Stimulated activated CD4-positive, alpha-beta T cell treated with anti-CD3 and anti-CD28 coated beads, Interleukin-12 subunit alpha, Interleukin-12 subunit beta, amount 100 ng/mL, for 24 hours (primary cell): ENCODE measurements at regions not wholly inside any gene's neighbourhood (a gene's known extent, or its start where the extent isn't known, plus 50 kb on each side); places are given as distances from the start of the nearest gene placed in this dataset.

ENCODE experiments used
- DNase-seq, 2 experiments: peaks; one replicate each; pipeline ENCODE4 v3.0.0-alpha.2; 2020; ENCODE audit warnings: low read depth in 2 of 2

DNA sequence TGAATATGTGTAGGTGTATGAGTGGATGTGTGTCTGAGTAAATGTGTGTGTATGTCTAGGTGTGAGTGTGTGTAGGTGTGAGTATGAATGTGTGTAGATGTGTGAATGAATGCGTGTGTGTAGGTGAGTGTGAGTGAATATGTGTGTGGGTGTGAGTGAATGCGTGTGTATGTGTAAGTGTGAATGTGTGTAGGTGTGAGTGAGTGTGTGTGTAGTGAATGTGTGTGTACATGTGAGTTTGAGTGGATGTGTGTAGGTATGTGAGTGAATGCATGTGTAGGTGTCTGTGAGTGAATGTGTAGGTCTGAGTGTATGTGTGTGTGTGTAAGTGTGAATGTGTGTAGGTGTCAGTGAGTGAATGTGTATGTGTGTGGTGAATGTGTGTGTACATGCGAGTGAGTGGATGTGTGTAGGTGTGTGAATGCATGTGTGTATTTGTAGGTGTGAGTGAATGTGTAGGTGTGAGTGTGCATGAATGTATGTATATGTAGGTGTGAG lies 201.0 kb upstream of the ZNF536 start:
- no peak for DNase-seq

DNA sequence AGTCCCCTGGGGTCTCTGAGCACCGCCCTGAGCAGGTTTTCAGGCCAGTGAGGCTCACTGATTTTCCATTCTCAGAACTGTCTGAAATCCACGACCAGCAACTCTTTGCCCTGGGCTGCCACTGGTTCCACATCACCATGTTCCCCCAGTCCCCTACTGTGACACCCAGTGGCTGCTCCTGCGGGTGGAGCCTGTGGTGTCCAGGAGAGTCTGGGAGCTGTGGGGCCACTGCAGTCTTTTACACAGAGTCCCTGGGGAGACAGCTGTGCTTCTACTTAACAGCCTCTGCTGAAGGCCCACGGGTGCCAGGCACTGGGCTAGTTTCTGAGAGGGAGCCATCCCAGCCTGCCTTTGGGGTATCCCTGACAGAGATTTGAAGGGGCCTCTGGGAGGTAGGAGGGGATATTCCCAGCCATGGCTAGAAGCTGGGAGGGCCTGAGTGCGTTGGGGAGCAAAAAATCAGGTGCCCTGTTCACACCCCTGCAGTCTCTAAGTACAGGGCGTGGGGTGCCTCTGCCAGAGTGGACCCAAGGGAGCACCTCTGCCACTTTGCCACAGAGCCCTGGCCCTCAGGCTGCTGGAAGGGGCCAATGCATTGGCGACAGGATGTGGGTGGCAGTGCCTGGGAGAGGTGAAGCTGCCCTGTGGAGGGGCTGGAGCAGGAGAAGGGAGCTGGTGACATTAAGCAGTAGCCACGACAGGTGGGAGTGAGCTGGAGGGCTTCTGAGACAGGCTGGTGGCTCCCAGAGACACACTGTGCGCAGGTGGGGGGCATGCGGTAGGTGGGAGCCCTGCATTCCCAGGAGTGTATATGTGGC lies 200.2 kb upstream of the ZNF536 start:
- no peak for DNase-seq

DNA sequence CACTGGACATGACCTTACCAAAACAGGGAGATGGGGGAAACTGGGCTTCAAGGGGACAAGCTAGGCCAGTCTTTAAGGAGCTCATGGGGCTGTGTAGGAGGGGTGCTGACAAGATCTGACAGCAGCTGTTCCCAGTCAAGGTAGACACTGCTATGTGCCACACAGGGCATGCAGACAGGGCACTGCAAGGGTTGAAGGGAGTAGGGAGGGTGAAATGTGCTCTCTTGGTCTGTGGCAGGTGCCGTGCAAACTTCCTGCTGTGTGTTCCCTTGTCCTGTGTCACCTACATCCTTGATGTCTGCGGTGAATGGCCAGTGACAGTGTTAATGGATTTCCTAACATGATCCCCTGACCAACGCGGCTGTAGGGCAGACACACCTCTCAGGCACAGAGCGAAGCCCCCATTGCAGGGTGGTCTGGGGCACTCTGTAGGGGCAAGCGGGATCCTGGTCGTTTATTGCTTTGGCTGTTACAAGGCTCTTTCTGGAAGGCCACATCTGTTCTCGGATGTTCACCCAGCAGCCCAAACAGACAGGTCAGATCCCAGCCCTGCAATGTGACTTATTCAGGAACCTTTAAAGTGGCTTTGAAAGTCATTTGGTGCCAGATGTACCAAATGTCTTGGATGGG lies 199.5 kb upstream of the ZNF536 start:
- DNase-seq, result no peak

DNA sequence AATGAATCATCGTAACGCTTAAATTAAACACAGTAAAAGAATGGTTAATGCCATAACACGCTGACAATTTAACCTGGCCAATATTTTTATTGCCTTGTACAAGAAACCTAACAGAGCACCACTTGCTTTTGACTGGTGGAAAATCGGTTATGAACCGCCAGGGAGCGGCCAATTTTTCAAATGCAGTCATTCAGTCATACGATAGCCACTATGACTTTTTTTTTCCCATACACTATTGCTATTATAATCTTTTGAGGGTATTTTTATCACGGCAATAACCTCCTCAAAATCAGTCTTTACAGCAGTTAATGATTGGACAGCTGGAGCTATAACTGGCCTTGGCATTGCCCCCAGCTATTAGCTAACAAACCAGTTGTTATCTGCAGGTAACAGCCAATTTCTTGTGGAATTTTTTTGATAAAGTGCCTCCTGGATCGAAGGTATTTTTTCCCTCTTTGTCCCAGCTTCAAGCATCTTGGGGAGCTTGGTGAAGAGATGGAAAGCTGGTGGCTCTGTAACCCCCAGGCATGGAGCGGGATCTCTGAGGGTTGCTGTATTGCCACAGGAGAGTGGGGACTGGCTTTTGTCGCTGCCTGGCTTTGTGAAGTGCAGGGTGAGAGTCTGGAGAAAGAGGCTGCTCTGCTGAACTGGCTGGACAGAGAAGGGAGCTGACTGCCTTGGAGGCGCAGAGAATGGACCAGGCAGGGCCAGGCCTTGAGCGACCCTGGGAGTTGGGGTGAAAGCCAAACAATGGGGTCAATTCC lies 198.4 kb upstream of the ZNF536 start:
- DNase-seq, result no peak

DNA sequence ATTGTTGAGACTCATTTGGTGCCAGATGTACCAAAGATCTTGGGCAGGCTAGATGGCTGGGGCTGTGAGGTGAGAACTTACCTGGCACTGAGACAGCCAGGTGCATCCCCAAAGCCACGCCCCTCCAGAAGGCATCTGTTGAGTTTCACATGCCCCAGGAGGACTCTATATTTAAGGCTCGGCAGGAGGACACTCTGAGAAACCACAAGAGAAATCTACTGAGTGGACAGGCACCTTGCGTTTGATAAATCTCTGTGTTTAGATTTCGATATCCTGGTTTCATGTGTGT lies 197.9 kb upstream of the ZNF536 start:
- no peak for DNase-seq

DNA sequence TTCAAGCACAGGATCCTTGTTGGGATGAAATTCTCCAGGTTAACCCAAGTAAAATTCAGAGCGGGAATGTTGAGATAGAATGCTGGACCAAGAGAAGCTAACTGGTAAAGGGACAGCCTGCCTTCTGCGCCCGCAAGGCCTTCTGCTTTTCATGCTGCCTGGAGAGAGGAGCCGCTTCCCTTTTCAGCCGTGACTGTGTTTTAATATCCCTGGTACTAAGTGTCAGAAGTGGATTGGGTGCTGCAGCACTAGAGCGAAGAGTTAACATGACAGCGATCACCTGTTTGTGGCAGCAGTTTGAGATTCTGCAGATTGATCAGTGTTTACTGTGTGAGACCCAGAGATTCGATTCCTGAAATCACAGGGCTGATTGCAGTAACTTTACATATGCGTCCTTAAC lies 197.4 kb upstream of the ZNF536 start:
- DNase-seq, result no peak

DNA sequence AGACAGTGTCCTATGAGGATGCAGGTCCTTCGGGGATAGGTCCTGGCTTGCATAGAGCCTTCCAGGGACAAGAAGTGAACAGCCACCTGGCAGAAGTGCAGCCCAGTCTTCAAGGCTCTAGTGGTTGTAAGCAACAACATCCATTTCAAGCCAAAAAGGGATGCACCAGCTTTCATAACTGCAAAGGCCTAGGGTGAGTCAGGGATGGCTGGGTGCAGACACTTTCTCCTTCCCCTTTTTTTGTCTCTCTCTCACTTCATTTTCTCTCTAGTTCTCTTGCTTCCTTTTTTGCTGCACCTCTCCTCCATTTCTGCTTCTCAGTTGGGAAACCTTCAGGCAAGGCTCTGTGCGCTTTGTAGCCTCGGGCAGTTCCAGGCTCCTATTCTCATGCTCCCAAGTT lies 196.2 kb upstream of the ZNF536 start:
- DNase-seq, result no peak

DNA sequence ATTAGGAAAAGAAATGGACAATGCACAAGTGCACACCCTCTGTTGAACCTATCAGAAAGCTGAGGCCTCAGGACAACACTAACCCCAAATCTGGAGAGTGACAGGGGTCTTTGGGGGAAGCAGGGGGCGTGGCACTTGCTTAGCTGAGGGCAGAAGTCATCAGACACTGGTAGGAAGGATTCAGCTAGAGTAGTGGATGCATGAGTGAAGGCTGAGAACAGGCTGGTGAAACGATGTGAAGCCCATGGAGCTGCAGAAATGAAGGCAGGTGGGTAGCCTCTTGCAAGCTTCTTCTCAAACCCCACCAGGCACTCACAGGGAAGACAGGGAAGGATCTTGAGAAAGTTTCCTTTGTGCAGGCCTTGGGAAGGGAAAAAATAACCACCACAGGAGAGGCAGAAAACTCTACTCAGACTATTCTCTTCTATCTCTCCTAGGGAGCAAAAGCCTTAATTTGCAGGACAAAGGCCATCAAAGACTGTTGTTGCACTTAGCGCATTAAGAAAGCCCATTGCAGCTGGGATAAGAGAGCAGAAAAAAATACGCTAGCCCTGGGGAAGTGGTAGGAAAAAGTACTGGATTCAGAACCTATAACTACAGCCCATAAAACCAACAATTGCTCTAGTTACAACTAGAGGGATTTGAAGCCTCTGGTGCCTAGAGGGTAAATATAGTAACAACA lies 193.3 kb upstream of the ZNF536 start:
- DNase-seq, result no peak

DNA sequence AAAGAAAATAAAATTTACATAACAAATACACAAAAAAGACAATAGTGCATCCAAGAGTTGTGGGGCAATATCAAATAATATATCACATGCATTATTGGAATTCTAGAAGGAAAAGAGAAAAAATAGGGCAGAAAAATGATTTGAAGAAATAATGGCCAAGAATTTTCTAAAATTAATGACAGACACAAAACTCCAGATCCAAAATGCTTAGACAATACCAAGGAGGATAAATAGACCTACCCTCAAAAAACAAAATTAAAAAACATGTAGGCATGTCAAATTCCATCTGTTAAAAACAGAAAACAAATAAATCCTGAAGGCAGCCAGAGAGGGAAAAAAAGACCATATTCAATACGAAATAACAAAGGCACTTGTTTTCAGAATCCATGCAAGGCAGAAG lies 191.5 kb upstream of the ZNF536 start:
- no peak for DNase-seq

DNA sequence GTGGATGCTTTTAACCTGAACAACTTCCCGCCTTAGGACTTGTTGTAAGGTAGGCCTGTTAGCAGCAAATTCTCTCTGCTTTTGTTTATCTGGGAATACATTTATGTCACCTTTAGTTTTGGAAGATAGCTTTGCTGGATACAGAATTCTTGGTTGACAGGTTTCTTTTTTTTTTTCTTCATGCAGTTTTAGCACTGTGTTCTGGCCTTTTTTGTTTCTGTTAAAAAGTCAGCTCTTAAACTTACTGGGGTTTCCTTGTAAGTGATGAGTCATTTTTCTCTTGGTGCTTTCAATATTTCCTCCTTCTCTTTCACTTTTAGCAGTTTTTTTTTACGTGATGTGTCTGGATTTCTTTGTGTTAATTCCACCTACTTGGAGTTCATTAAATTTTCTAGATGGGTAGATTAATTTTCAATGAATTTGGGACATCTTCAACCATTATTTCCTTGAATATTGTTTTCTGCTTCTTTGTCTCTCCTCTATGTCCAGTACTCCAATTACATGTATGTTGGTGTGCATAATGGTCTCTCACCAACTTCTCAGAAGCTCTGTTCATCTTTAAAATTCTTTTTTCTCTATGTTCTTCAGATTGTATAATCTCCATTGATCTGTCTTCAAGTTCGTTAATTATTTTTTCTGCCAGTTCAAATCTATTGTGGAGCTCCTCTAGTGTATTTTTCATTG lies 188.2 kb upstream of the ZNF536 start:
- no peak for DNase-seq

DNA sequence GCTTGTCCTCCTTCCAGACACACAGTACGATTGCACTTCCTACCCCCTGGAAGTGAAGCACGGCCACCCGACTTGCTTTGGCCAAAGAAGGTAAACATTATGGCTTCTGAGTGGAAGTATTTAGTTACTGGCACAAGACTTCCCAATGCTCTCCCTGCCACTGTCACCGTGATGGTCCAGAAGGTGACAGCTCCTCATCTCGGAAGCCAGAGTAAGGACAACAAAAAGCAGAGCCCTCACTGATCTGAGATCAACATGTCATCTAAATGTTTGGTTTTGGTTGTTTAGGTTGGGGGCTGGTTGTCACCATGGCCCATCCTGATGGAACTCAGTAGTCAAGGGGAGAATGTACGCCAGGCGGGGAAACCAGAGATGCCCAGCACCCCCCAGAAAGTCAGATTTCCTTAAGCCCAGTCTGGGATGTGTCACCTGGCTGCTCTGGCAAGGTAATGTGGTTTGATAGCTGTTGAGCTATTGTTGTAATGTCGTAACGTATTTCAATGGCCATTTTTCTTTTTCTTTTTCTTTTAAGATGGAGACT lies 170.1 kb upstream of the ZNF536 start:
- DNase-seq, result no peak

DNA sequence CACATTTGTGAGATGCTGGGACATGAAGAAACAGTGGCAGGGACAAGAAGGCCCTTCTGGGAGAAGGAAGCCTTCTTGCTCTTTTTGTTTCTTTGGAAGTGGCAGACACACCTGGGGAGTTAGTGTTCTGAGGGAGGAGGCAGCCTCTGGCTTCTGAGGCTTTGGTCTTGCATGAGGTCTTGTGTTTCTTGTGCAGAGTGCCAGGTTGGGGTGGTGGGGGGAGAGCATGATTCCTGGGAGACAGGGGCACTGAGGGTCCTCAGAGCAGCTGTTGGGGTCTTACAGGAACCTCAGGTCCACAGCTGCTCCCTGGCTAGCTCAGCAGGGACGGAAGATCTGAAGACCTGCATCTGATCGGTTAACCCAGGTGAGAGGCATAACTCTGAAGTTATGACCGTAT lies 167.5 kb upstream of the ZNF536 start:
- no peak for DNase-seq

DNA sequence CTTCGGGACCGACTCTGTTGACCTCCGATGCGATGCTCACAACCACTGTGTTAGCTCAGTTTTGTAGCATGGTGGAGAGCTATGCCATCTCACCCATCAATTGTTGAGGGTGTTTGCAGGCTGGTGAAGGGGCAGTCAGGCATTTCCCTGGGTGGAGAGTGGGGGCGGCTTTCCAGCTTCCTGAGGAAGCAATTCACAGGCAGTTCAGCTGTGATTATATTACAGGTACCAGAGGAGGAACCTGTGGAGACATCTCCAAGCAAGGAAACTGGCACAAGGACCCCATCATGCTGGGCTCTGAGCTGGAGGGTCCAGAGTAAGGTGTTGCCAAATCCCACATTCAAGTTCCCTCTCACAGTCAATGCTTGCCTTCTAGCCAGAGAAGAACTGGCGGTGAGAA lies 166.0 kb upstream of the ZNF536 start:
- no peak for DNase-seq

DNA sequence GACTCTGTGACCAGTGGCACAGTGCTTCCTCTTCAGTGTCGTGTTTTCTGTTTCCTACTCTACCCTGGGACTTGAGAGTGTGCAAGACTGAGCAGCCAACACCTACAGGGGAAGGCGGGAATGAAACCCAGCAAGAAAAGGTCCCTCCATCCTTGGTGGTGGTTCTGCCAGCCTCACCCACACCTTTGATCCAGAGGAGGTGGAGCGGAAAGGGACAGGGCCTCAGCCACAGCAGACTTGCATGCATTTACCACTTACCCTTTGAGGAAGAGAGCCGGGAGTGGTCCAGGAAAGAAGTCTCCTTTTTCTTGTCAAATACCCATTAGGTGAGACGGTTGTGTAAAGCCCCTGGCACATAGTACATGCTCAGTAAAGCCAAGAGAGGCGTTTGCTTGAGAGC lies 164.8 kb upstream of the ZNF536 start:
- no peak for DNase-seq

DNA sequence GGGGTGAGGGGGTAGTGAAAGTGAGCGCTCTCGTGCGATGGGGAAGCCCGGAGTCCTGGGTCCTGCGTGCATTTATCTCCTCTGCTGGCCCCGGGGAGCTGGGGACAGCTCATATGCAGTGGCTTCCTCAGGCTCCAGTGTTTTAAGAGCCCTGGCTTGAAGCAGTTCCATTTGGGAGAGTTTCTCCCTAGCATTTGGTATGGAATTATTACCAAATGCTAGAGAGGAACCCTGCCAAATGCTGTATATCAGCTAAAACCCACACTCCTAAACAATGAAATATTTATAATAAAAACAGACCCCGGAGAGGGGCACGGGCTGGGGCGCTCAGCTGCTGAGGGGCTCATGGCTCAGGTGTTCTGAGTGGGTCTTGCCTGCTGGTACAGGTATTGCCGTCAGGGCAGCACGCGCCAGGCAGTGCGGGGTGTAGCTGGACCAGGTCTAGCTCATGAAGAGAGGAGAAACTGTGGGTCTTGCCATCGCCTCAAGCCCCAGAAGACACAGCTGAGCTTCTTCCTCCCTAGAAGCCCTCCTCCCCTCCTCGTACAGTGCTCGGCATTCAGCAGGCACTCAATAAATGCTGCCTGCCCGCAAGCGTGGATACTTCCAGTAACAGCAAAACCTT lies 163.6 kb upstream of the ZNF536 start:
- DNase-seq, result no peak

DNA sequence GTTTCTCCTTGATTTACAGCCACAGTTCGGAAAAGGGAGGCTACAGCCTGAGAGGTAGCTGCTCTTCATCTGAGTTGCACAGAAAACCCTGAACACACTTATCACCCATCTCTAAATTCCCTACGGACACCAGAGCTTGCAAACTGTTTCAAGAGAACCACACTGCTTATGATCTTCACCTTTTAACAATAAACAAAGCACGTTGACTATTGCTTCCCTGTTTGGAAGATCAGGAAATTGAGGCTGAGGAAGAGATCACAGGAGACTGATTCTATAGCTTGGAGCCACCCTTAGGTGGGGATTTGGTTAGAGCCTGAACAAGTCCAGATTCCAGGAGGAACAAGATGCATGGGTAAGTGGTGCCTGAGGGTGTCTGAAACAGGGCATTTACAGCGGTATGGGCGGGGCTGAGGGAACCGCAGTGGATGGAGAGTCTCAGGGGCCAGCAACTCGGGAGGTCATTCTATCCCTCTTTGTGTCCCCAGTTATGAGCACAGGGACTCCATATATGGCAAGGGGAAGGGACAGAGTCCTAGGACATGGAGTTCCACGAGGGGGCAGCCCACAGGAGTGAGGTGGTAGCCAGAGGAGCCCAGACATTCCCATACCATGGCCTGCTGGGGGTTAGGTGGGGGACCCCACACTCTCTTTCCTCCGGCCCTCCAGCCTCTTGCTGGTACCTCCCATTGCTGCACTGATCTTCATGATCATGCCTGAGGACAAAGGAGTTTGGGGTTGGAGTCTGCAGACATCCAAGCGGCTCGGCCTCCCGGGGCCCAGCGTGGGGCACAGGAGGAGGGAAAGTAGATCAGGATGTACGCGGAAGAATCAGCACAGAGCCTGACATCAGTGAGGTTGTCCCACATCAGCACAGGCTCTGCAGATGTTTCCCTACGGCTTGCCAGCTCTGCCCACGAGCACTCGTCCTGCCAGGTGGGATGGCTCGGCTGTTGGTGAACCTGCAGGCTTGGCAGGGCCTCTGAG lies 162.3 kb upstream of the ZNF536 start:
- DNase-seq, result no peak

DNA sequence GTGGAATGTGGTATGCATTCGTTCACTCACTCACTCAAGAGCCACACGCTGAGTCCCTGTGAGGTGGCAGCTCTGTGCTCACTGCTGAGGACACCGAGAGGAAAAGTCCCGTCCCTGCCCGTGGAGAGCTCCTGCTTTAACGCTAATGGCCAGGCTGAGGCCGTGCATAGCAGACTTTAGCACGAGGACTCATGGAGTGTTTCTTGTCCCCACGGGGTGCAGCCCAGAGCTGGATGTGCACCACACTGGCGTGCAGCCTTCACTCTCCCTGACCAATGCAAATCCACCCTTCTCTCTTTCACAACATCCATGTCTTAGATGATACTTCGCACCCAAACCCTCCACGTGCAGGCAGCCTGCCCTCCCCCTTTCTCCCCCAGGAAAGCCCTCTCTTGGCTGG lies 159.6 kb upstream of the ZNF536 start:
- no peak for DNase-seq

DNA sequence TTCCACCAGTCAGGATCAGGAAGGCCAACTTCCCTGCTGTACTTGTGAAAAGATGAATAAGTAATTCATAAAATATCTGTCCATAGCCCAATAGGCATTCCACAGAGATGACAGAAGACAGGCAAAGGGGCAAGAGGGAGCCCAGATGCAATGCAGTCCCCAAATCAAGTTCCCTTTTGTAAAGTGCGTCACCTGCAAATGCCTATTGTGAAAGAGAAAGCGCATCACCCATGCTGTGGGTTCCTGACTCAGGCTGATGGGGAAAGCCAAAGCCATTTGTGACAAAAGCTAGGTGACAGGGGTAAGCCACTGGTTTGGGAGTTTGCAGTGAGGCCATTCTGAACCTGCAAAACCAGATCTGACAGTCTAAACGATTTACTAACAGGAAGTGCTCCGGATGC lies 157.5 kb upstream of the ZNF536 start:
- DNase-seq, result no peak

DNA sequence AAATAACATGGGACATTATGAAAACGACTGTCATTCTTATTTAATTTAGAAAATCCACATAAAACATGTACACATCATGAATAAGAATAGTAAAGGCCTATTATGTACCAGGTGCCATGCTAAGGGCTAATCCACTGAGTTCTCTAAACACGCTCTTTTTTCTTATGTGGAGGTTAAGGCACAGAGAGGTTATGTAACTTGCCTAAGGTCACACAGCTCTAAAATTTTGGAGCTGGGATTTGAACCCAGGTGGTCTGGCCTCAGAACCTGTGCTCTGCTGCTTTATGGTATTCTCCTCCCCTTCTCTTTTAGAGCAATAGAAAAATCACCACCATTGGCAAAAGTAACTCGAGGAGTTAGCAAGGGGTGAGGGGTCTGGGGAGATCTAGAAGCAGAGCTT lies 156.9 kb upstream of the ZNF536 start:
- DNase-seq, result no peak

DNA sequence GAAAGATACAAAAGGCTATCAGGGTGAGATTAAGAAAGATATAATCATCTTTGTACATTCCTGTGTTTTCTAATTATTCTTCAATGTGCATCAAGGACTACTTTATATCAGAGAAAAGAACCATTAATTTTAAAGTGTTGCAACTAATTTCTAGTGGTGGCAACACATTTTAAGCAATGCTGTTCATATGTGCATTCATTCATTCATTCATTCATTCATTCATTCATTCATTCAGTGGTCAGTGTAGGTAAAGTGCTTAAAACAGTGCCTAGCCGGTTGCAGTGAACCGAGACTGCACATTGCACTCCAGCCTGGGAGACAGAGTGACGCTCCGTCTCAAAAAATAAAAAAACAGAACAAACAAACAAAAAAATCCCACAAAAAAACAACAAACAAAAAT lies 155.7 kb upstream of the ZNF536 start:
- no peak for DNase-seq
